ENCODE measurements at regions not wholly inside any gene's neighbourhood (a gene's known extent, or its start where the extent isn't known, plus 50 kb on each side); places are given as distances from the start of the nearest gene placed in this dataset.

- H3K4me3 ChIP-seq (ENCODE audit: low read depth, low read length) = no peak overlapping the region
- no peak for DNase-seq (ENCODE audit: low read depth)
- no peak for TF ChIP-seq CTCF (IDR thresholded peaks at IDR 0.05; ENCODE audit: insufficient read depth, low read length)
Measured at GRCh38 chr6:93917216-93917615, 497.9 kb upstream of the EPHA7 start.

- no peak overlapping the region for H3K4me3 ChIP-seq (ENCODE audit: low read depth, low read length)
- DNase-seq (ENCODE audit: low read depth) = no peak
- TF ChIP-seq CTCF (IDR thresholded peaks at IDR 0.05; ENCODE audit: insufficient read depth, low read length) = no peak
Measured at GRCh38 chr6:93916716-93917115, 497.4 kb upstream of the EPHA7 start.

- no peak overlapping the region for H3K4me3 ChIP-seq (ENCODE audit: low read depth, low read length)
- TF ChIP-seq CTCF (IDR thresholded peaks at IDR 0.05; ENCODE audit: insufficient read depth, low read length) = no peak
Measured at GRCh38 chr6:93915961-93916360, 496.6 kb upstream of the EPHA7 start.

GRCh38 chr6:93902517-93902916 lies 483.2 kb upstream of the EPHA7 start:
- TF ChIP-seq CTCF (IDR thresholded peaks at IDR 0.05; ENCODE audit: insufficient read depth, low read length) = no peak
- DNase-seq (ENCODE audit: low read depth) = no peak
- H3K4me3 ChIP-seq (ENCODE audit: low read depth, low read length) = no peak overlapping the region

More at GRCh38 chr6:93915961-93916360, 496.6 kb upstream of the EPHA7 start:
- DNase-seq (ENCODE audit: low read depth) = no peak

- no peak overlapping the region for H3K4me3 ChIP-seq (ENCODE audit: low read depth, low read length)
- TF ChIP-seq CTCF (IDR thresholded peaks at IDR 0.05; ENCODE audit: insufficient read depth, low read length) = no peak
- no peak for DNase-seq (ENCODE audit: low read depth)
Measured at GRCh38 chr6:93900142-93900541, 480.8 kb upstream of the EPHA7 start.

- H3K4me3 ChIP-seq (ENCODE audit: low read depth, low read length) = no peak overlapping the region
- no peak for TF ChIP-seq CTCF (IDR thresholded peaks at IDR 0.05; ENCODE audit: insufficient read depth, low read length)
- no peak for DNase-seq (ENCODE audit: low read depth)
Measured at GRCh38 chr6:93896081-93896480, 476.7 kb upstream of the EPHA7 start.

GRCh38 chr6:93894521-93894920 lies 475.2 kb upstream of the EPHA7 start:
- no peak for TF ChIP-seq CTCF (IDR thresholded peaks at IDR 0.05; ENCODE audit: insufficient read depth, low read length)
- no peak overlapping the region for H3K4me3 ChIP-seq (ENCODE audit: low read depth, low read length)
- peak; percentile 3 for DNase-seq (ENCODE audit: low read depth)

All from fibroblast of the aortic adventitia (primary cell).